Activated CD4-positive, alpha-beta T cell treated with anti-CD3 and anti-CD28 coated beads, Interleukin-2, Interleukin-4, amounts not matched to agents 100 ng/mL and 50 ng/mL, durations not matched to agents 16 hours and 8 hours (primary cell): ENCODE measurements at regions not wholly inside any gene's neighbourhood (a gene's known extent, or its start where the extent isn't known, plus 50 kb on each side); places are given as distances from the start of the nearest gene placed in this dataset.

Source experiments
- DNase-seq: peaks from one replicate; pipeline ENCODE4 v3.0.0-alpha.2; 2020; ENCODE audit warnings: low spot score

DNA sequence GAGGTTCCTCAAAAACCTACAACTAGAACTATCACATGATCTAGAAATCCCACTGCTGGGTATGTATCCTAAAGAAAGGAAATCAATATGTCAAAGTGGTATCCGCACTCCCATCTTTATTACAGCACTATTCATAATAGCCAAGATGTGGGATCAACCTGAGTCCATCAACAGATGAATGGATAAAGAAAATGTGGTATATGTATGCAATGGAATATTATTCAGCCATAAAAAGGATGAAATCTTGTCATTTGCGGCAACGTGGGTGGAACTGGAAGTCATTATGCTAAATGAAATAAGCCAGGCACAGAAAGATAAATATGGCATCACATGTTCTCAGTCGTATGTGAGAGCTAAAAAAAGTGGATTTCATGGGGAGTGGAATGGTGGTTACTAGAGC lies 77.5 kb upstream of the DIO3 start:
- no peak for DNase-seq

DNA sequence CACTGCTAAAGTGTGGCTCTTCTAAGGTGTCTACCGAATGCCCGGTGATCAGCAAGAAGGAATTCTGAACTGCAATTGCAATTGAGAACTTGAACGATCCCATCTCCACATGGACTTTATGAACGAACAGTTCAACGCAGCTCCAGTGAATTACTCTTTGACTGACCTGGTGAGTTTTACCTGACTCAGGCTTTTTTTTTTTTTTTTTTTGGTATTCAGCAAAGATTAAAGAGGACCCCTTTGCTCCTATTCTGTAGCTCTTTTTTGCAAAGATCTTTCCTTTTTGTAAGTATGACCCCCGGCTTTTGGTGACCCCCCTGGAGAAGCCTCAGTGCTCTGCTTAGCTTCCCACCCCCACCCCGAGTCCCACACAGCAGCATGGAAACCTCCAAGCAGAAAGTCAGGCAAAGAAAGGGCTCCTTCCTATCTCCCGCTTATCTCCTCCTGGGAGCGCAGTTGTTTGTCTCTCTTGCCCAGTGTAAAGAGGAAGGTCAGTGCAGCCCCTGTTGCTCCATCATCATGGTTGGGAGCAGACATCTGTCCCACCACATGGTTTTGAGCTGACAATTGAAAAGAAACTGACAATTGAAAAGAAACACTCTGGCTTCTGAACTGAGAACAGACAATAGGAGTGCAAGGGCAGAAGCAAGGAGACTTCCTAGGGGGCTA lies 72.1 kb upstream of the DIO3 start:
- DNase-seq, result no peak

DNA sequence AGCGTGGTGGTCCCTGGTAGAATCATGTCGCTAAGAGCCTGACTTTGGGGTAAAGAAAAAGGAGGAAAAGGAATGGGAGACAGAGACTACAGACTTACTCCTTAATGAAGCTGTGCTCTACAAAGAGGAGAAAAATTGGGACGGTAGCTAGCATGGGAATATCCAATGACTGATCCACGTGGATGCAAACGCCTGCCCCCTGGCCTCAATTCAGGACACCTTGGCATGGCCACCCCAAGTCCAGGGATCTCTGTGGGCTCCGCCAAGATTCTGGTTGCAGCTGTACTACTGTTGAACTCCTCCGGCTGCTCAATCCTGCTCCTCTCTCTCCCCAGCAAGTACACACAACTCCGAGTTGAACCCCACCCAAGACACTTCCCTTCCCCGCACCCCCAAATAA lies 70.5 kb upstream of the DIO3 start:
- DNase-seq, result no peak

DNA sequence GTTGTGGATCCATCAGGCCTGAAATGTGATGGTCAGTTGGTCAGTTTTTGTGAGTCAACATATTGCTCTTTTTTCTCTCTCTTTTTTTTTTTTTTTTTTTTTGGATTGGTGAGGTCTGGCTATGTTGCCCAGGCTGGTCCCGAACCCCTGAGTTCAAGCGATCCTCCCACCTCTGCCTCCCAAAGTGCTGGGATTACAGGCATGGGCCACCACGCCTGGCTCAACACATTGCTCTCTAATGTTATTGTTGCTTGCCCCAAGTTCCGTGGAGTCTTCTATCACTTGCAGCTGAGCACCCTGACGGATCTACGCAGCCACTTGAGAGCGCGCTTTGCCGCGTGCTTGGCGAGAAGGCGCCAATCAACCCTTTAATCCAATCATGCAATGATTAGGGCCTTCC lies 69.5 kb upstream of the DIO3 start:
- DNase-seq, result no peak

DNA sequence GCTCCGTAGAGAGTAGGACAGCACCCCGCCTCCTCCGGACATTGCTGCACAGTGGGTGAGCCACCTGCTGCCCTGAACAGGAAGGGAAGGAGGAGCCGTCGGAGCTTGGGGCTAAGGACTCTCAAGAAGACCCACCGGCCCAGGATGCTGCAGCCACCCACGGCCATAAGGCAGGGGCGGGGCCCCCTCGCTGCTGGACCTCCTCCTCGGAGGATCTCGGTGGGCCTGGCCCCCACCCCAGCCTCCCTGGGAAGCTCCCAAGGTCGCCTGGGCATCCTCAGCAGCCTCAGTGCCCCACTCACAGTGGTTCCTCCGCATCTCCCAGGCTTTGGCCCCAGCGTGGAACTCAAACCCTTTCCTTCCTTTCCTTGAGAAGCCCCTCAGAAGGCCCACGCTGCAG lies 68.6 kb upstream of the DIO3 start:
- DNase-seq, result no peak

DNA sequence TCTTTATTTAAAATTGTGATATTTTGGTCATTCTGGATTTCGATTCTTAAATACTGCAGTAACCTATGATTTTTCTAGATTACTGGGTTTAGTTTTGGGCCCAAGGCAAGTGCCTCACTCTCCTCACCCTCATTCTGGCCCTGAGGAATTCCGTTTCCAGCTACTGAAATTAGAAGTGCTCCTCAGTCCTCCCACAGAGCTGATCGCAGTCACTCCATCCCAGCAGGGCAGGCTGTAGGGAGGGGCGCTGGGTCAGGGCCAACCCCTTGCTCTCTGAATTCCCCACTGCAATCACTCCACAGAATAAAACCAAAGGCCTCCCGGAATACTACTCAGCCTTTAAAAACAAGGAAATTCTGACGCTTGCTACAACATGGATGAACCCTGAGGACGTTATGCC lies 66.5 kb upstream of the DIO3 start:
- no peak for DNase-seq

DNA sequence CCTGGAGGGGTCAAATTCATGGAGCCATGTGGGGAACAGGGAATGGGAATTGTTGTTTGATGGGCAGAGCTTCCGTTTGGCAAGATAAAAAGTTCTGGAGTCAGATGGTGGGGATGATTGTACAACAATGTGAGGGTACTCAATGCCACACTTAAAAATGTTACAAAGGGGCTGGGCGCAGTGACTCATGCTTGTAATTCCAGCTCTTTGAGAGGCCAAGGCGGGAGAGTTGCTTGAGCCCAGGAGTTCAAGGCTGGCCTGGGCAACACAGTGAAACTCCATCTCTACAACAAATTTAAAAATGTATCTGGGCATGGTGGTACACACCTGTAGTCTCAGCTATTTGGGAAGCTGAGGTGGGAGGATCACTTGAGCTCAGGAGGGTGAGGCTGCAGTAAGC lies 66.0 kb upstream of the DIO3 start:
- DNase-seq, result no peak

DNA sequence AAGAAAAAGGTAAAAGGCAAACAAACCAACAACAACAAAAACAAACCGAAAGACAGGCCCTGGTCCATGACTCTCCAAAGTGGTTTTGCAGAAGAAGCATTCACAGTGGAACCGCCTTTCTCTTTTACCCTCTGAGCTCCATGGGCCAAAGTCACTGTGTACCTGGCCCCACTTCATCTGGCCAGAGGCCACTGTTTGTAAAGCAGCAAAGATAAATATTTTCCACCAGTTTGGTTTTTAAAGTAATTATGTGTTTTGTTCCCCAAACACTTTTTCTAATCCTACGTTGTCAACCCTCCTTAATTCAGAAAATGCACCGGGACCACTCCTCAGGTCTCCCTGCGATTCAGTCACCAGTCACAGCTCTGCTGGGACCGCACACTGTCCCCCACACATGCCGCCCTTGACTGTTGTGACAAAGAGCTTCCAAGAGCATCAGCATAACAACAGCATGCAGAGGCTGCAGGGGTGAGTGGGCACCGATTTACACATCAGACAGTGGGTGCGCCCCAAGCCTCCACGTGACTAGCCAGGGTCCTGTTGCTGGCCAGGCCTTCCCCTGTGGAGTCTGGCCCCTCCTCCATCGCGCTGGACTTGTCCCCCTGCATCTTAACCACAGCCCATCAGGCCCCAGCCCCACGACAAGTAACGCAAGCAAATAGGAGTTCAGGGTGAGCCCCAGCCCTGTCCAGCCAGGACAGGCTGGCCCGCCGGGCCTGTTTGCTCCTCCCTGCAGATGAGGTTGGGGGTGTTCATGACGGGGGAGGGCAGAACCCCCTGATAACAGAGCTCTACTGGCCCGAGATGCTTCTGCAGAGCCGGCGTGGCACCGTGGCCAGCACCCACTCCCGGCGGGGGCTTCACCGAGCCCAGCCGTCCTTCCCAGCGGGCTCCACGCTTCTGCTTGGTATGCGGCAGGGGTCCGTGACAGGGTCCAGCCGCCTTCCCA lies 65.2 kb upstream of the DIO3 start:
- no peak for DNase-seq

DNA sequence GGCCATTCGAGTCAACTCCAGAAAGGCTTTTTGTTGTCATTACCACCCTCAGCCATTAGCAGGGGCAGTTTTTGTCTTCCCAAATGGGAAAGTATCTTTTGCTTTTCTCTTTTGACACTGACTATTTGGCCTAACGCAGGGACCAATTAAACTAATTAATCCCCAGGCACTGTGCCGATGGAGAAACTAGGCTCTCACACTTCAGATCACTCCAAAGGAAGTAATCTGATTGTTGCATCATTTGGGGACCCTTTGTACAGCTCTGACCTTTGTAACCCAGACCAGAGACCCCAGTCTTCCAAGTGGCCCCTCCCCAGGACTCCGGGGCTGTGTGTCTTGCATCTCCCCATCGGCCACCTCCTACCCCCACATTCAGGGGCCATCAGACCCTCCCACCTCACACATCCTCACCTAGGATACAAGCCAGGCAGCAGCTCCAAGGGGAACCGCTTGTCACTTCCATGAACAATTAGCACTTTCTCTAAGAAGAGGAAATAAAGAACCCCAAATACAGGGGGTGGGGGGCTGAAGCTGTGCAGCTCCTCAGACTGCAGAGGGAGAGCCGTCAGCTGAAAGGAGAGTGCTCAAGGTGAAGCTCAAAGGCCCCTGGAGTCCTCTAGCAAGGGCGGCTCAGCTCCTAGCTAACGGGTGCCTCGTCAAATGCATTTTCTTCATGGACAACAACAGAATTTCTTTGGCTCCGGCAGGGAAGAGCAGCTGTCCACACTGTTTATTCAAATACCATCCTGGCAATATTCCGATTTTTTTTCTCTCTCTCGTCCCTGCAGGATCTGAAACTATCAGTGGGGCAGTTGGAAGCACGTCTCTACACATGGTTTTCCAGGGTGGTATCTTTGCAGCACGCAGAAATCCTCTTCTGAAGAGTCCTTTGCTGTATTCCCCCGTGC lies 64.3 kb upstream of the DIO3 start:
- no peak for DNase-seq

DNA sequence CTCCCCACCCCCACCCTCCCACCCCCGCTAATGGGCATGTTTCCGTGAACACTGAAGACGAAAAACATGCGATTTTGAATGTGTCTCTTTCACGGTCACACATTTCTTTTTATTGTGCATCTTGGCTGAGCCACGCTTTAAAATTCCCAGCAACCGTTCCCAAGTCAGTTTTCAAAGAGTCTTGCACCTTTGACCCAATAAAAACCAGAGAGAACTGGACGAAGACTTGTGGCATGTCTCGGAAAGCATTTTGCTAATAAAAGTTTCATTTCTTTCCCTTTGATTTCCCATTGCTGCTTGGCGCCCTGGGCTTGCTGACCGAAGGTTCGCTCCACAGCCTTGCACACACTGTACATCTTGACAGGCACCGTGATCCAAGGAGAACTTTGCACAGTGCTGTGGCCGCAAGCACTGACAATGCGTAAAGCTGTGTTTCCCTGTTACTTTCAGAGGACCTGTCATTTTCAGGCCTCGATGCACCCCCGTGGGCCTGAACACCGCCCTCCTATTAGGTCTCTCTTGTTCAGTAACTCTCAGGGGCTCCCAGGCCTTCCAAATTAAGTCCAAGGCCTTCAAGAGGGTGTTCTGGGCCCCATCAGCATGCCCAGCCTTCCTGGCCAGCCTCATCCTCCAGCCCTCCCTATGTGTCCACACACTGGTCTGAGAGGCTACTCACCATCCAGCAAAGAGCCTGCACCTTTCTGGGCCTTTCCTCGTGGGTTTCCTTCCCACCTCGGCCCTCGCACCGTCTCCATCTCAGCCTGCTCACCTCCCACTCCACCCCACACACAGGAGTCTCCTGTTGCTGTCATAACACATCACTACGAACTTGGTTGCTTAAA lies 63.4 kb upstream of the DIO3 start:
- DNase-seq, result no peak

DNA sequence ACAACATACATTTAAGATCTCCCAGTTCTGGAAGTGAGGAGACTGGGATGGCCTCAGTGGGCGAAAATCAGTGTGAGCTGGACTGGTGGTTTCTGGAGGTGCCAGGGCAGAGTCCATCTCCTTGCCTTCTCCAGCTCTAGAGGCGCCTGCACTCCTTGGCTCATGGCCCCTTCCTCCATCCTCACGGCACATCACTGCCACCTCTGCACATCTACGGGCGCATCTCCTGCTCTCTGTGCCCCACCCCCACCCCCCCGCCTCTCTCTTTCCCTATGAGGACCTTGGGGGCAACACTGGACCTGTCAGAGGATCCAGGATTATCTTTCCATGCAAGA lies 62.8 kb upstream of the DIO3 start:
- DNase-seq, result no peak

DNA sequence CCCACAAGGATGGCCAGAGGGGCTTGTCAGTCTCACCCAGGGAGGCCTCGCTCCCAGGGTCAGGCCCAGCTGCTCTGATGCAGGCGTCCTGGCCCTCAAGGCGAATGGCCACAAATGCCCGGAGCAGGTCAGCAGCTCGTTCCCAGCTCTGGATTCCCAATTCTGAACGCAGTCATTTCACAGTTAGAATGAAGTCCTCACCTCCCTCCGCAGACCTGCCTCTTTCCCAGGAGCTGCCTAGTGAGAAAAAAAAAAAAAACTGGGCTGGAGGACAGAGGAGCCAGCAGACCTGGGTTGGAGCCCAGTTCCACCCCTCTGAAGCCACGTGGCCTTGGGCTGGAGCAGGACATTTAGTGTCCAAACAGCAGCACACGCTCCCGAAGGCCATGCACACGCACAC lies 62.2 kb upstream of the DIO3 start:
- DNase-seq, result no peak

DNA sequence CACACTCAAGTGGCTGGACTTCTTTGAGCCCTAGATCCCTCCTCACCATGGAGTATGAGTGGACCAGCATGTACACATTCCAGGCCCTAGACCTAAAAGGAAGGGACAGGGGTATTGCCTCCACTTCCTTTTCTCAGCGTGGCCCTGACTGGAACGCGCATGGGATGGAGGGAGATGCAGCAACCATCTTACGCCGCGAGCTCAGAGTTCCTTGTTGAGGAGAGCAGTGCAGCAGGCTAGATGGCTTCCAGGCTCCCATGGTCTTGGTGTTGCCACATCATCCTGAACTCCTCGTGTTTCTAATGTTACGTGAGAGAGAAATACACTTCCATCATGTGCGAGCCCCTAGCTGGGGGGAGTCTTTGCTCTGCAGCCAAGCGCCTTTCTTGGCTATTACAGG lies 61.8 kb upstream of the DIO3 start:
- DNase-seq, result no peak

DNA sequence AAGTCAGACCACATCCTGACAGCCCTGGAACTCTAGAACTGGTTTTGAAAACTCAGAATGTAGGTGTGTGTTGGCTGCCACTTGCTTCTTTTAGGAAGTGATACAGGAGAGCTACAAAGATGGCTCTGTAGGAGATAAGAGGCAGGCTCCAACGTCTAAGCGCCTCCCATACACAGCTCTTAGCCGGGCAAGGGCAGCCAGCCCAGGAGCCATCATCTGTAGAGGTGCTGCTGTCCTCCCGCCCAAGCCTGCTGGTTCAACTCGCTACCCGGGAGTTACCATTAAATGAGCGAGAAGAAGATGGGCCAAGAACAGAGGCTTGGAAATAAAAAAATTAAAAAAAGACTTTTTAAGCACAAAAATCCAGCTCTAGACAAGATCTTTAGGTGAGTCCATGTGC lies 61.2 kb upstream of the DIO3 start:
- no peak for DNase-seq

DNA sequence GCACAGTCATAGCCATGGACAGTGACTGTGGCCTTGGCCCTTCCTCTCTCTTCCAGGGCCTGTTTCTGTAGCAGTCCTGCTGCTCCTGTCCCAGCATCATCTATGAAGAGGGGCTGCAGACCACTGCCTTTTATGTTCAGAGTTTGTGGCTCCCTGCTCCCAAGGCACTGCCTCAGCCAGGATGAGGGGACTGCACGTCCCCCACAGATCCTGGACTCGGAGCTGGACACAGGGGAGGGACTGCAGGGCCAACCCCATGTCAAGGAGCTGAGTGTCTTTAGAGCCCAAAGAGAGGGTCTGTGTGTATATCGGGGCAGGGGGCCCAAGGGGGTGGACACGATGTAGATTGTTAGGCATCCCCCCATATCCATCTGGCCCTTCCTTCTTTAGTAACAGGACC lies 60.6 kb upstream of the DIO3 start:
- no peak for DNase-seq

DNA sequence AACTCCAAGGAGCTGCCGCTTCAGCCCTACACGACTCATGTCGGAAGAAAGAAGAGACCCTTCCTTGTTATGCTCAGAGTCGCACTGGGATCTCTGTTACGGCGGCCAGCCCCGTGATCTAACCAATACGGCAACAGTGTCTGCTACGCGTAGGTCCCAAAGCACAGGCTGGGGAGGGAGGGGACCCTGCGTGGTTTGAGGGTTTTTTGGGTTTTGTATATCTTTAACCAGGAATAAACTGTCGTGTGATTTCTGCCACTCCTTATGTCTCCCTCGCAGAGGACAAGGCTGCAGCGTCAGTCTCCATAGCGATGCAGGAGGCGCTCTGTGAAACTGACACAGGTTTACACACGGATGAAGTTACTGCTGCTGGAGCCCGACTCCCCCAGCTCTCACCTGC lies 60.0 kb upstream of the DIO3 start:
- no peak for DNase-seq

DNA sequence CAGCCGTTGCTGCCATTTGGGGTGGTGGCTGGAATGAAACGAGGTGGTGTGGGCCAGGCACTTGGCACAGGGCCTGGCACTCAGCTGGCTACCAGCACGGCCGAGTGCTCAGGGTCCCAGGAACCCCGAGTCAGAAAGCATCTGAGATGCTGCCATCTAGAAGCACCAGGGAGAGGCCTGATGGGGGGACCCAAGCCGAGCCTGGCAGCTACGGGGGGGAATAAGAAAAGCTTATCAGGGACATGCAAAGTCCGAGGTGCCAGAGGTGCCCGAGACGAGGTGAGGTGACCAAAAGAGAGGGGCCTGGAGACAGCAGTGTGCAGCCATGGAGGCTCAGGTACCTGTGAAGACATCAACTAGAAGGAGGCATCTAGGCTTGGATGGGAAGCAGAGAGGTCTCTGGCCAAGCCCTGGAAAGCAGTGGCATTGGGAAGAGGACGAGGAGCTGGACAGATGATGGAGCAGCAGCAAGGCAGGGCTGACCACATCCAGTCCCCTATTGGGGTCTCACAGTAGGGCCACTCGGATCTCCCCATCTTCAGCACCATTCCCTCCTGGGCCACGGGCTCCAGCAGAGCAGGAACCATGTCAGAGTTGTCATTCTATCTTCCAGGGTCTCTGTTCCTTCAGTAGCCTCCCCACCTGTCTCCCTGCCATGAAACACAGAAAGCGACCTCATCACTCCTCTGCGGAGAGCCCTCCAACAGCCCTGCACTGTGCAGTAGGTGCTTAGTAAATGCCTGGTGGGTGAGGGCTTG lies 59.3 kb upstream of the DIO3 start:
- no peak for DNase-seq

DNA sequence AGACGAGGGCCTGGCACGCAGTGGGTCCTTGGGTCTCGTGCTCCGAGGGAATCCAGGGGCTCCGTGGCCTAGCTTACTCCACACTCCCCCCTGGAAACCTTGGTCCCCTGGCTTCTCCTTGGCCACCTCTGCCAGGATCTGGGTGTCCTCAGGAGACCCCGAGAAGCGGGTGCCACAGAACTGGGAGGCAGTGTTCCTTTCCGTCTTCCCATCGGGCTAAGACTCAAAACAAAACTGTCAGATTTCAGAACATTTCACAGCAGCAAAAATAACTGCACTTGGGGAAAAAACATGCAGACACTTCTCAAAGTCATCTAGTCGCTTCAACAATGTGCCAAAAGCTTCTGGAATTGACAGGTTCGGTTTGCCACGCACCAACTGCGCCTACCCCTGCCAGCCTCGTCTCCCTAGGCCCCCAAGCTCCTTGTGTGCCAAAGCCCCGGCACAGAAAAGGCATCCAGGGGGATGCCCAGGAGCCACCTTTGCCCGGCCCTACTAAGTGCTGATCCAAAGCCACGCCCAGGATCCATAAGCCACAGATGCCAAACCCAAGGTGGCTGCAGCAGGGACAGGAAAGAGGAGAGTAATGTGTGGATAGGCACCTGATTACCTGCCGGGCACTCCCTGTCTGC lies 58.4 kb upstream of the DIO3 start:
- DNase-seq, result no peak

DNA sequence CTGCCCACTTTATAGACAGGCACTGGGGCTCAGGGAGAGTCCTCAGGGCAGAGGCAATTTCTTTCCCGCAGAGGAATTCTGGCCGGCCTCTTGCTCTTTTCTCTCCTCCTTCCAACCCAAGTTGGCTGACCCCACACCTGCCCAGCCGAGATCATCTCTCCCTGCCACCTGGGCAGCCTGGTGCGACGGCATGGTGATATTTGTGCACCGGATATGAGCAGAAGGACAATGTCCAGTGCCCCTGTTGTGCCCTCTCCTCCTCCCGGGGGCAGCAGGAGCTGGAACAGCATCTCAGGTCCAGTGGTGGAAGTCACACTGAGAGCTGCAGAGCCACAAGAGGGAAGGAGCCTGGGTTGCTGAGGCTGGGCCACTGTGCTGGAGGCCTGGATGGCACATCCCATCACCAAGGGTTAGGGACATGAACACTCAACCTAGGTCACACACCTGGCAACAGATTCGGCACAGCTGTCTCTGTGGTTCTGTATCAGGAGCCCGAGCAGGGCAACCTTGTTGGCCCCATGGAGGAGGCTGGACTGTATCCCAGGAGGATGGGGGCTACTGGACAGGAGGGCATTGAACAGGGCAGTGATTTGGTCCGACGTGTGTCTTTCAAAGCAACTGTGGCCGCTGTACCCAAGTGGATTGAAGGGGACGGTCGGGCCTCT lies 57.7 kb upstream of the DIO3 start:
- DNase-seq, result no peak
